DMS 273 (cell line): ENCODE measurements at regions not wholly inside any gene's neighbourhood (a gene's known extent, or its start where the extent isn't known, plus 50 kb on each side); places are given as distances from the start of the nearest gene placed in this dataset.
A peak's percentile ranks its signal among the peaks of the same experiment; 100 is the strongest.

Experiments
- DNase-seq: peaks from one replicate; lab custom pipeline; 2025; ENCODE audit not compliant: unreplicated experiment; lab: John Stamatoyannopoulos, UW

DNA sequence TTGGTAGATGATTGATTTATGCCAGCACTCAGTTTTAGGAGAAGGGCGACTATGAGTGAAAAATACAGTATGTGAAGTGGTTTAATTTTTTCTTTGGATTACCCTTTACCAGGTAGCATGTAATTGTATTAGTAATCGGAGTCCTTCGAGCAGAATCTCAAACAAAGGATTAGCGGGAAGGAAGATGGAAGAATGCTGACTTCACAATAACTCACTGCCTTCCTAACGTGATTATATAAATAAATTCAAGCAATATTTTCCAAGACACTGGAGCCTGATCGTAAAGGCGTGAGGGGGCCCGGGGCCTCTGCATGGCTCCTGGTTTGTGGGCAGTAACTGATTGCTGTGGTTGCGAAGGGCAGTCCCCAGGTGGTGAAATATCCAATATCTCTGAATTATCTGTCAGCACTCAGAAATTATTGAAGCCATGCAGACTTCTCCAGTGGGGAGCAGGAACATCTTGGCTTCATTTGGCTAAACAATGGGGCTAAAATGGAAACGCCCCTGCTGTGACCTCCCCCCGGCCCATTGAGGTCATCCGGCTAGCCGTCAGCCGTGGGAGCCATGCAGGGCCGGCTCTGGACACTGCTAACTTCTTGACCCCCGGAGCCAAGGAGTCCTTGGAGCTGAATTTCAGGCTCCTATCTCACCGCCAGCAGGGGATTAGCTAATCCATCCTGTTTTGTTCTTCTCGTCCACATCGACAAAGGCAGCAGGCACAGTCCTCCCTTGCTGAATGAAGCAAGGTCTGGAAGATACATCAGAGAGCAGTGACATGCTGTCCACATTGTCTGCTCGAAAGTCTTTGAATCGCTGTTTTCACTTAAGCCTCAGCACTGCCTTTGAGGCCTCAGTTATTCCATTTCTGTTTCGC is 295.9 kb upstream of the N4BP1 start:
- DNase-seq, result no peak

- DNase-seq, result no peak
These were observed 294.4 kb upstream of the N4BP1 start for GRCh38 chr16:48904333-48904732.

DNA sequence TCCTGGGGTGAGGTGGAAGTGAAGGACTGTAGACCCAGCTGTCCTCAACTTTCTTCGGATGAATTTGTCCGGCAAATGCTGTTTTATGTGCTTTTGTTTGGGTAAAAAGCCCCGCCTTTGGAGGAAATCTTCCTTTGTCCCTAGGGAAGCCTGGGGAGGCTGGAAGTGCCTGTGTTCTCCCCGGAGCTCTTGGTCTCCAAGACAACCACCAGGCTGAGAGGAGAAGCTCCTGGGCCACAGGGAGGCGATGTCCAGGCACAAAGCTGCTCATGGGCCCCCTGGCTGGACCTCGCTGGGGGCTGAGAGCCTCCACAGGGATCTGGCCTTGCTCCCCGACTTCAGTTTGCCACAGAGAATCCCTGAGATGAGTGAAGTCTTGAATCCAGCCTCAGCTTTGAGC is 293.1 kb upstream of the N4BP1 start:
- DNase-seq, result peak; percentile 30

DNA sequence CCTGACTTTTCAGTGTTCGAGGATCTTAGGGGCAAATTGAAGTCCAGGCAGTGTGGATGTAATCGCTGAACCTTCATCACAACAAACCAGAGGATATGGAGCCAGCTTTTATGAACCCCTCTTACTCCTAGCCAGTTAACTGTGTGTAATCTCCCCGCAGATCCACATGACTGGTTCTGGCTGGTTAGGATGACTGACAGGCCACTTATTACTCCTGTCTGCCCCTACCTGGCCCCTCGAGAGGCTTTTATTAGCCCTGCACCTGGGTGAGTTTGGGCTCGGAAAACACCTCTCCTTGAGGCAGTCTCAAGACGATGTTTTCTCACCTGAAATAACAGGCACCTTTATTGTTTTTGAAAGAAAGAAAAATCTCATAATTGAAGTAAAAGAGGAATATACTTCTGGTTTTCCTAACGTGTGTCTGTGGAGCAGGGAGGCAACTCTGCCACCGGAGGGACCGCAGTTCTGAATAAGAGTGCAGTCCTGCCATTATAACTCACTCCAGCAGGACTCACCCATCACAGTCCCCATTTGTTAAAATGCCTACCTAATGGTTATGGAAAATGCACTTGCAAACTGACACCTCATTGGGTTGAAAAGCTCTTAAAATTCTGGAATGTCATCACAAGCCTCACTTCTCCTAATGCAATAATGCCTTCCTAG is 291.9 kb upstream of the N4BP1 start:
- DNase-seq, result peak; percentile 63

DNA sequence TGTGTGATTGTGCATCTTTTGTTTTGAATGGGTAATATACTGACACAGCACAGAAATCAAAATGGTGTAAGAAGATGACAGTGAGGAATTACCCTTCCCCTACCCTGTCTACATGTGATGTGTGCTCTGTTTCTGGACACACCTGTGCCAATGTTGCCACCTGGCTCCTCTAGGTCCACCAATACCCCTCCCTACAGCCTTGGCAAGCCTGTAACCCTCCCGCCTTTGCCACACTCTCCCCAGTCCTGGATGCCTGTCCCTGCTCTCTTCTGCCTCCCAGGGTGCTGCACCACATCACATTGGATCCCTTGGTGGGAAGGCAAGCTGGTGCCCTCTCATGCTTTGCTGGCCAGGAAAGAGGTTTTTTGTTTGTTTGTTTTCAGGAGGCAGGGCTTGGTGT is 289.5 kb upstream of the N4BP1 start:
- no peak for DNase-seq

DNA sequence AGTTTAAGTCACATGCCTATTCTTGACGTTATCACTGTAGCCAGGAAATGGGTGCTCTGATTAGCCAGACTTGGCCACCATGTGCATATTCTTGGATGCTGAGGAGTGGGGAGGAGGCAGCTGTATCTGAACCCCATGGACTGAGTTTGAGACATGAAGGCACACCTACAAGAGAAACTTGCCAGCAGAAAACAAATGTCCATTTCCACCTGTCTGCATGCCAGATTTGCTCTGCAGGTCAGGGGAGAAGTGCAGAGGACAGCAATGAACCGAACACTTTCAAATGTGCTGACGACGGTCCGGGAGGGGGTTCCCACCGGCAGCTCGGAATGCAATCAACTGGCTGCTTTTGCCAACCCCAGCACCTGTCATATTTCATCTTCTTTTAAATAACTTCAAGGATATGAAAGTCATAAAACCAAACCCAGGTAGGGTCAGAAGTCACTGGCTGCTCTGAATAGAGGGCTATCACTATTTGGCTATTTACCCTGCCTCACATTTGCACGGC is 287.8 kb upstream of the N4BP1 start:
- no peak for DNase-seq

DNA sequence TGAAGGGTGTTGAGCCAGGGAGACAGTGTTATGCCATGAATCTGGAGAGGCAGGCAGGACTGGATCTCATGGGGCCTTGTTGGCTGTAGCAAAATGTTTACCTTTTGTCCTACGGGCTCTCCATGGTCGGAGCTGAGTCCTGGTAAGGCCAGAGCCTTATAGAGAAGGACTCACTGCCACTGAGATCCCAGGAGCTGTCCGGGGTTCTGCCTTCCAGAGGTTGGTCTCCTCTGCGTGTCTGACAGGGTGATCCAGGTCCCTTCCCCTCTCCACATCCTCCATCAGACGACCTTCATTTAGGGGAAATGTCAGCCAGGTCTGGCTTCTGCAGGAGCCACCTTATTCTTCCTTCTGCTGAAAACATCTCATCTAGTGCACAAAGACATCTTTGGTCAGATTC is 285.2 kb upstream of the N4BP1 start:
- no peak for DNase-seq

- DNase-seq, result no peak
These were observed 282.9 kb upstream of the N4BP1 start for GRCh38 chr16:48892893-48893292.

DNA sequence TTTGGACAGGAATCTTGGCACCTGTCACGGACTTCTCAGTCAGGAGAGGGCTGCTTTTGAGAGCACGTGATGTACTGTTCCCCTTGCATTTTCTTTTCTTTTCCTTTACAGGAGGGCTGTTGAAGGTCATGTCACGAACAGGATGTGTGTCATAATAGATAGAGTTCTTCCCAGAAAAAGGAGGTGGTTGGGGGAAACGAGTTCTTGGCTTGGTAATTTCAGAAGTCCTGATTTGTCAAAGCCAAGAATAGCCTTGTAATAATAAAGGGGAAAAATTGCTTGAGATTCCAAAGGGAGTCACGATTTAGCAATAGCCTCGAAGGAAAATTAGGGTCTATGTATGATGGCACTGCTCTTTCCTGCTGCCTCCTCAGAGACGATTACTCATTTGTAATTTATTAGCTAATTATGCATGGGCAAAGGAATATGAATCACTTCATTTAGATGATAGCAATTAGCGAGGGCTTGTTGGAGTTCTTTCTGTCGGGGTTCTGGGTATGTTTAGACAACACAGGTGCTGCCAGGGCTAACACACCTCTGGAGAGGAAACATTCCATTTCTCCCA is 277.7 kb upstream of the N4BP1 start:
- DNase-seq, result no peak

DNA sequence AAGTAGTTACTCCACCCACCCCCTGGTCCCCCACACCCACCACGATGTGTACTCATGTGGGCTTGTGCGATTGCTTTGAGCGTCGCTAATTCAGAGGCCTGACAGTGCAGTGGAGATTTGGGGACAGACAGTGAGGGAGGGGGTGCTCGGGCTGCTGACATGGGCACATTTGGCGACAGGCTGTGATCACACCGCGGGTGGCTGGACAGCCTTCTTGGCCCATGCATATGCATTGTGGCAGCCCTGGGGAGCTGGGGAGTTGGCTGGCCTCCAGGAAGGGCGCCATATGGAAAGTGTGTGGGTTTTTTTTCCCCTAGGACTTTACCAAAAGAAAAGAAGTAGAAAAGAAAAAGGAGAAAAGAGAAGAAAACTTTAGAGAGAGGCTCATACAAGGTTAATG is 275.5 kb upstream of the N4BP1 start:
- DNase-seq, result peak; percentile 66

- no peak for DNase-seq
These were observed 271.3 kb upstream of the N4BP1 start for GRCh38 chr16:48881272-48881671.

DNA sequence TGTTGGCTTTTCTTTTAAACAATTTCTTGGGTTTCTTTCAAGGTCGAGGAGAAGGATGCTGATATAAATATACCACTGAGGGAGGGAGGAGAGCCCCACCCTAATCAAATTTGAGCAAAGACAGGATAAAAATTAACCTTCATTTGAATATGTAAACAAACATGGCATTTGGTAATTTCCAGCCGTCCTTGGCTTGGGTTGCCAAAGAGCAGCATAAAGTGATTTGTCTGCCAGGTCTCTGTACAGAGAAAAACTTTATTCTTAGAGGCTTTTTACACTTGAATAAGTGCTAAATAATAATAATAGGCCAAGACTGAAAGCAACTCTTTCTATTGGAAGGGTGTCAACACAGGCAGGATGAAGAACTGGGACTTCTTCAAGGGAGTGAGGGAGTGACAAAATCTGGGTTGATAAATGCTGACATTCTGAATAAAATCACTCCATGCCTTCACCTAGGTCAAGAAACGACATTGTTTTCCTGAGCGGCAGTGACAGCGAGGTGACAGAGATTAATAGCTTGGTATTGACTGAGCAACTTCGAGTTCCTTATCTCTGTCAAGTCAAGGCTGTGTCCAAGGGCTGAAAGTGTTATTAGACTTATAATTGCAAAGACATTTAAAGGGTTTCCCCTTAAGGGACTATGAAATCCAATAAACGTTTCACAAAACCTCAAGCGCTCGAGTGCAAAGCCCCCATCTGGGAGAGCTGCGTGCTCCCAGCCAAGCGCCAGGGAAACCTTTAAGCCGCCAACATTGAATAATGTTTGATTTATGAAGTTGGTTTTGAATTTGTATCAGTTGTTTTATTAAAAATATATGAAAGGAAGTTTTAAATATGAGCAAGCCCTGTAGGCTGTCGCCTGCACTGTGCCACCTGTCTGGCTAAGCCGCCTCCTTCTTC is 269.5 kb upstream of the N4BP1 start:
- no peak for DNase-seq

DNA sequence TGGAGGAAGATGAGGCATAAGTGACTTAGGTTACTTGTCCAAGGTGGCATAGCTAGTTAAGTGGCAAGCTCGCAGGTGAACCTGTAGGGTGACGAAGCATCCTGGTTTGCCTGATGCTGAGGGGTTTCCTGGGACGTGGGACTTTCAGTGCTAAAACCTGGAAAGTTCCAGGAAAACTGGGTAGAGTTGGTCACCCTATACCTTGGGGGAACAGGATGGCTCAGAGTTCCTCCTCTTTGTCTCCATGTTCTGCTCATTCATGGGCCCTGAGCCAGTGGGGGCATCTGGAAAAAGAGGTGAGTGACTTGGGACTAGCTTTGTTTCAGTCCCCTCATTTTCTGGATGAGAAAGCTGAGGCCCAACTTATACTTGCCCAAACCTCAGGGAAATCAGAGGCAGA is 268.0 kb upstream of the N4BP1 start:
- no peak for DNase-seq

- DNase-seq, result no peak
These were observed 260.2 kb upstream of the N4BP1 start for GRCh38 chr16:48870141-48870540.

DNA sequence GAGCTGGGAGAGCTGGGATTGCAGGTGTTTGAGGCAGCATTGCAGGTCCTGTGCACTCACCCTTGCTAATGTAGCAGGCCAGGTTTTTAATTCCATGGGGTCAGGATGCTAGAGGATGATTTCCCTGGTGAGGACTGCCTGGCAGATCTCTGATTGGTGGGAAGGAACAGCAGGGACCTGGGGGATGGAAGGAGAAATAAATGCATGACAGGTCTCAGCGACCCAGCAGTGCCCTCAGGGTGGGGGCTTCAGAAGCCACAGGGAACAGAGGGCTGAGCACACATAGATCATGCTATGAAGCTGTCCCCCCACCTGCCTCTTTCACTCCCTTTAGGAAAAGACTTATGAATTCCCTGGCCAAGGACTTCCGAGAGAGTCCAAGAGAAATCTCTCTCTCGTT is 255.5 kb upstream of the N4BP1 start:
- no peak for DNase-seq

DNA sequence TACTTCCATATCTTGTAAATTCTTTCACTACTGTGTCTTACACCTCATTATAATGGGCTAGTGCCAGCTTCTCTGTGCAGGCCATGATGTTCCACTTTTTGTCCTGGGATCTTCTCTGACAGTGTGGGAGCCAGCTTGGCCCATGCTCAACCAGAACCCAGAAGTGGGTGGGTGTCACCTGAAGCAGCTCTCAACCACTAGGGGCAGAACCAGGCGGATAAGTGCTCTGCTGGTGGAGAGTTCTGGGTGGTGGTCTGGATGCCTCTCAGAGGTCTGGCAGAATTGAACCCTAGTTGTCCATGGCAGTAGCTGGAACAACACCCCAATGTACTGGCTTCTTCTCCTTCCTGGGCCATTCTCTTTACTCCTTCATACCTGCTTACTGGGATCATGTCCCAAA is 254.1 kb upstream of the N4BP1 start:
- no peak for DNase-seq

DNA sequence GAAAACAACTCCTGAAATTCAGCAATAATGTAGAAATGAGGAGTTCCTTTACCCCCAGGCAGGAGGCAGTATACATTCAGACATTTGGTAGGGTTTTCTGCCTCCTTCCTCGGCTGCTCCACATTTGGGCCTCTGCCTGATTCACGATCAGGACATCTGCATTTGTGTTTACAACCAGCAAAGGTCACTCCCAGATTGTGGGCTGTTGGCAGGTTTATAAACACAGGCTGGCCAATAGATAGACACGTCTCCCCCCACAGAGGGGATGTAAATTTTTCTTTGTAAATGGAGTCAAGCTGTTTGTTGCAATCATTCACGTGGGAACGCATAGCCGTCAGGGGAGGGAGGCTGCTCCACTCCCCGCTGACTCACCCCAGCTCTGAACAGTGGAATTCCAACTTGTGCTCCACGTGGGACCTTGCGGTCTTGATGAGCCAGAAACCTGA is 252.1 kb upstream of the N4BP1 start:
- peak; percentile 53 for DNase-seq

DNA sequence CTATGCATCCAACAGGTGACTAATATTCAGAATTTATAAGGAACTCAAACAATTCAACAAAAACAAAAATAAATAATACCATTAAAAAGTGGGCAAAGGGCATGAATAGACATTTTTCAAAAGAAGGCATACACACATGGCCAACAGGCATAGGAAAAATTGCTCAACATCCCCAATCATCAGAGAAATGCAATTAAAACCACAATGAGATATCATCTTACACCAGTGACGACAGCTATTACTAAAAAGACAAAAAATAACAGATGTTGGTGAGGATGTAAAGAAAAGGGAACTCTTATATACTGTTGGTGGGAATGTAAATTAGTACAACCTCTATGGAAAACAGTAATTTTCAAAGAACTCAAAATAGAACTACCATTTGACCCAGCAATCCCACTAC is 250.4 kb upstream of the N4BP1 start:
- DNase-seq, result no peak

DNA sequence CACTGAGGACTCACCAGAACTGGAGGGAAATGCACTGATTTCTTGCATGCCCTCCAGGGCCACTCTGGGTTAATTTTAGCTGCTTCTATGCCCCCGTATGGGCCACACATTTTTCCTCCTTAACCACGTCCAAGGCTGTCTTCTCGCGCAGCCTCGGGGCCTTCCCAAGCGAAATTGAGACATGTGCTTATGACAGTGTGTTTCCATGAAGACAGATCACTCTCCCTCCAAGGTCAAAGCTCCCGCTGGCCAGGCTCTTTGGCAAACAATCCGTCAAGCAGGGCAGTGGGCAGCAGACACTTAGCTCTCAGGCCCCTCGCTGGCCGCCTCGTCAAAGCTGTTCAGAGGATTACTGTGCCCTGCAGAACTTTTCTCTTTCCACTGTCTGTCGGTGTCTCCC is 243.0 kb upstream of the N4BP1 start:
- no peak for DNase-seq

DNA sequence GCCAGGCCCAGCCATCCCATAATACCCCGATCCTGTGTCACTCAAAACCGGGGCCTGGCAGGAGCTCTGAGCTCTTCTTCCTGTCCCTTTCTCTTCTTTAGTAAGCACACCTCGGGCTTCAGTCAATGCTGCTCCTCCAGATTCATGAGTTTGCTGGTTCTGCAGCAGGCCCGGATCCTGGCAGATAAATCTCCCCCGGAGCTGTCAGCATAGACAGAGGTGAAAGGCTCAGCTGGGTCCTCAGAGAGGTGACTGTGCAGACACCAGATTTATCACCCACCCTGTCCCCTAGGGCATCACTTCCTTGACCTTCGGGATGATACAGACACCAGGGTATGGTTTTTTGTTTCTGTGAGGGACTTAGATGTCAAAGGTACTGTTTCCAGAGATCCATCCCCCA is 242.5 kb upstream of the N4BP1 start:
- no peak for DNase-seq
